ENCODE measurements at regions not wholly inside any gene's neighbourhood (a gene's known extent, or its start where the extent isn't known, plus 50 kb on each side); places are given as distances from the start of the nearest gene placed in this dataset.

DNA sequence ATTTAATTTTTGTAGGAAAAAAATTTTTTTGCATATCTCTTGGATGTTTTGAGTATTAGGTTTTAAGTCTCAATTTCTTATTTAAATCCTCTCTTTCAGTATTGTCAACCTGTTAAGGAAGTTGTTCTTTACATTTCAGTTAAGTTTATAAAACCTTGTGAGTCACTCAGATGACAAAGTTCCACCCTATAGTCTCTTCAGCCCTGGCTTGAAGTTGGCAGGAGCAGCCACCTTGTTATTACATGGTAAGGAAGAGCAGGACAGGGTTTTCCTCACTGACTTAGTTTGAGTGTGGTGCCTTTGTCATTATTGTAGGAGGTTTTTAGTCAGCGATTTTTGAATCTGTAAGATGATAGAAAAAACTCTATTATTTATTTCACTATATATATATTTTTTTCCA lies 2143.9 kb downstream of the MRPL39 start:
- TF ChIP-seq EZH2 (IDR thresholded peaks at IDR 0.05; ENCODE audit: insufficient read depth, poor library complexity, severe bottlenecking) = no peak
- no peak for TF ChIP-seq EZH2phosphoT487 (IDR thresholded peaks at IDR 0.05; ENCODE audit: insufficient read depth, low read depth)
- WGBS, 2 experiments (ENCODE audit: low coverage in 1 of 2, low lambda C conversion rate in 2 of 2, missing lambda C conversion rate in 2 of 2) = 17 to 32% methylated on average over 1 of the region's 1 CpG
- no peaks in the 10 kb centered on the region for H3K27me3 ChIP-seq (replicated peaks; ENCODE audit: insufficient read depth)

GRCh38 chr21:23455676-23456075 lies 2151.6 kb downstream of the MRPL39 start:
- Histone ChIP-seq H3K9ac (no peak overlapping the region), H3K27me3 (replicated peaks; ENCODE audit: insufficient read depth) (no peaks in the 10 kb centered on the region), H3K9me2 (ENCODE audit: insufficient read depth) (no peaks in the 10 kb centered on the region), H3K36me3 (ENCODE audit: low read depth) (no peaks in the 10 kb centered on the region), H3K4me1 (ENCODE audit: insufficient read depth) (no peaks in the 10 kb centered on the region), H3F3A (ENCODE audit: insufficient read depth) (no peaks in the 10 kb centered on the region), H2AFZ (no peak overlapping the region), H3K4me3 (no peak overlapping the region), H3K79me2 (ENCODE audit: insufficient read depth) (no peaks in the 10 kb centered on the region), H4K20me1 (ENCODE audit: insufficient read depth) (no peaks in the 10 kb centered on the region), H3K9me3 (ENCODE audit: low read depth) (peaks cover 6% of the 10 kb centered on the region), H3K4me2 (ENCODE audit: unreplicated experiment) (no peak overlapping the region), H3K27ac (no peak overlapping the region)
- DNase-seq = no peak
- 8 to 12% methylated on average over 4 of the region's 4 CpGs for WGBS, 2 experiments (ENCODE audit: low coverage in 1 of 2, low lambda C conversion rate in 2 of 2, missing lambda C conversion rate in 2 of 2)
- TF ChIP-seq EZH2phosphoT487 (IDR thresholded peaks at IDR 0.05; ENCODE audit: insufficient read depth, low read depth) = no peak
- TF ChIP-seq EZH2 (IDR thresholded peaks at IDR 0.05; ENCODE audit: insufficient read depth, poor library complexity, severe bottlenecking) = no peak
- in situ Hi-C loops (cut with MboI) = no loop called here

More for the DNA sequence above, 2143.9 kb downstream of the MRPL39 start:
- in situ Hi-C loops (cut with MboI) = no loop called here
- no peak overlapping the region for H3K4me2 ChIP-seq (ENCODE audit: unreplicated experiment)
- H2AFZ ChIP-seq = no peak overlapping the region
- no peaks in the 10 kb centered on the region for H3K79me2 ChIP-seq (ENCODE audit: insufficient read depth)
- H3K4me1 ChIP-seq (ENCODE audit: insufficient read depth) = no peaks in the 10 kb centered on the region
- H4K20me1 ChIP-seq (ENCODE audit: insufficient read depth) = no peaks in the 10 kb centered on the region
- H3F3A ChIP-seq (ENCODE audit: insufficient read depth) = no peaks in the 10 kb centered on the region
- no peaks in the 10 kb centered on the region for H3K9me2 ChIP-seq (ENCODE audit: insufficient read depth)
- H3K27ac ChIP-seq = no peak overlapping the region
- peaks cover 3% of the 10 kb centered on the region for H3K9me3 ChIP-seq (ENCODE audit: low read depth)
- DNase-seq = no peak
- H3K9ac ChIP-seq = no peak overlapping the region
- H3K4me3 ChIP-seq = no peak overlapping the region
- H3K36me3 ChIP-seq (ENCODE audit: low read depth) = no peaks in the 10 kb centered on the region

- Histone ChIP-seq H3K79me2 (ENCODE audit: insufficient read depth) (no peaks in the 10 kb centered on the region), H3K9me3 (ENCODE audit: low read depth) (peaks cover 6% of the 10 kb centered on the region), H3K27ac (no peak overlapping the region), H3K9me2 (ENCODE audit: insufficient read depth) (no peaks in the 10 kb centered on the region), H3F3A (ENCODE audit: insufficient read depth) (no peaks in the 10 kb centered on the region), H3K27me3 (replicated peaks; ENCODE audit: insufficient read depth) (no peaks in the 10 kb centered on the region), H3K4me1 (ENCODE audit: insufficient read depth) (no peaks in the 10 kb centered on the region), H3K4me2 (ENCODE audit: unreplicated experiment) (no peak overlapping the region), H2AFZ (no peak overlapping the region), H3K4me3 (no peak overlapping the region), H4K20me1 (ENCODE audit: insufficient read depth) (no peaks in the 10 kb centered on the region), H3K36me3 (ENCODE audit: low read depth) (no peaks in the 10 kb centered on the region), H3K9ac (no peak overlapping the region)
- TF ChIP-seq EZH2 (IDR thresholded peaks at IDR 0.05; ENCODE audit: insufficient read depth, poor library complexity, severe bottlenecking) (no peak), EZH2phosphoT487 (IDR thresholded peaks at IDR 0.05; ENCODE audit: insufficient read depth, low read depth) (no peak)
- 31 to 34% methylated on average over 19 of the region's 19 CpGs for WGBS, 2 experiments (ENCODE audit: low coverage in 1 of 2, low lambda C conversion rate in 2 of 2, missing lambda C conversion rate in 2 of 2)
- in situ Hi-C loops (cut with MboI) = no loop called here
- DNase-seq = no peak
These were observed 2154.7 kb downstream of the MRPL39 start for GRCh38 chr21:23452384-23453083.

DNA sequence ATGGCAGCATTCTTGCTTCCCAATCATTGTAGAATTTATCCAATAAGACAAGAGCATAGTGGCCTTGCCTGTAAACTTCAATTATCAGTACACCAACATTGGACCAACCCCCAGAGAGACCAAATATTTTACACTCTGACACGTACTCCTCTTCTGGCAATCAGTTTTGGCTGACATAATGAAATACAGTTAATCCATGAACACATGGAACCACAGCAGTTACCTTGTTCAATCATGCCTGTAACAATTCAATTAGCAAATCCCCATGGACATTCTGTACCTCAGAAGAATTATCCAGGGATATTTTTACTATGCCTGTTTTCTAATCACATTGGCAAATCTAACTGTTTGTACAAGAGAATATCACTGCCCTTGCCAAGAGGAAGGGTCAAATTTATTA lies 2162.0 kb downstream of the MRPL39 start:
- Histone ChIP-seq H3K9me3 (ENCODE audit: low read depth) (no peaks in the 10 kb centered on the region), H3K79me2 (ENCODE audit: insufficient read depth) (no peaks in the 10 kb centered on the region), H3F3A (ENCODE audit: insufficient read depth) (no peaks in the 10 kb centered on the region), H3K9me2 (ENCODE audit: insufficient read depth) (no peaks in the 10 kb centered on the region), H3K27me3 (replicated peaks; ENCODE audit: insufficient read depth) (no peaks in the 10 kb centered on the region), H2AFZ (no peak overlapping the region), H4K20me1 (ENCODE audit: insufficient read depth) (no peaks in the 10 kb centered on the region), H3K27ac (no peak overlapping the region), H3K4me1 (ENCODE audit: insufficient read depth) (no peaks in the 10 kb centered on the region), H3K4me3 (no peak overlapping the region), H3K36me3 (ENCODE audit: low read depth) (no peaks in the 10 kb centered on the region), H3K4me2 (ENCODE audit: unreplicated experiment) (no peak overlapping the region), H3K9ac (no peak overlapping the region)
- DNase-seq = no peak
- no peak for TF ChIP-seq EZH2phosphoT487 (IDR thresholded peaks at IDR 0.05; ENCODE audit: insufficient read depth, low read depth)
- TF ChIP-seq EZH2 (IDR thresholded peaks at IDR 0.05; ENCODE audit: insufficient read depth, poor library complexity, severe bottlenecking) = no peak
- in situ Hi-C loops (cut with MboI) = no loop called here
- 0 to 15% methylated on average over 1 of the region's 1 CpG for WGBS, 2 experiments (ENCODE audit: low coverage in 1 of 2, low lambda C conversion rate in 2 of 2, missing lambda C conversion rate in 2 of 2)

GRCh38 chr21:23438081-23438480 lies 2169.2 kb downstream of the MRPL39 start:
- no peak overlapping the region for H3K4me2 ChIP-seq (ENCODE audit: unreplicated experiment)
- no peaks in the 10 kb centered on the region for H4K20me1 ChIP-seq (ENCODE audit: insufficient read depth)
- H3K27me3 ChIP-seq (replicated peaks; ENCODE audit: insufficient read depth) = no peaks in the 10 kb centered on the region
- H3K4me3 ChIP-seq = no peak overlapping the region
- H3K9me2 ChIP-seq (ENCODE audit: insufficient read depth) = no peaks in the 10 kb centered on the region
- H3K36me3 ChIP-seq (ENCODE audit: low read depth) = no peaks in the 10 kb centered on the region
- H3K9me3 ChIP-seq (ENCODE audit: low read depth) = no peaks in the 10 kb centered on the region
- DNase-seq = no peak
- H3F3A ChIP-seq (ENCODE audit: insufficient read depth) = no peaks in the 10 kb centered on the region
- no peaks in the 10 kb centered on the region for H3K4me1 ChIP-seq (ENCODE audit: insufficient read depth)
- no peak for TF ChIP-seq EZH2 (IDR thresholded peaks at IDR 0.05; ENCODE audit: insufficient read depth, poor library complexity, severe bottlenecking)
- no peak for TF ChIP-seq EZH2phosphoT487 (IDR thresholded peaks at IDR 0.05; ENCODE audit: insufficient read depth, low read depth)
- H2AFZ ChIP-seq = no peak overlapping the region
- no peak overlapping the region for H3K9ac ChIP-seq
- H3K79me2 ChIP-seq (ENCODE audit: insufficient read depth) = no peaks in the 10 kb centered on the region
- in situ Hi-C loops (cut with MboI) = no loop called here
- H3K27ac ChIP-seq = no peak overlapping the region

Data from GM23248 (cell line).